ENCODE measurements at regions not wholly inside any gene's neighbourhood (a gene's known extent, or its start where the extent isn't known, plus 50 kb on each side); places are given as distances from the start of the nearest gene placed in this dataset.

DNA sequence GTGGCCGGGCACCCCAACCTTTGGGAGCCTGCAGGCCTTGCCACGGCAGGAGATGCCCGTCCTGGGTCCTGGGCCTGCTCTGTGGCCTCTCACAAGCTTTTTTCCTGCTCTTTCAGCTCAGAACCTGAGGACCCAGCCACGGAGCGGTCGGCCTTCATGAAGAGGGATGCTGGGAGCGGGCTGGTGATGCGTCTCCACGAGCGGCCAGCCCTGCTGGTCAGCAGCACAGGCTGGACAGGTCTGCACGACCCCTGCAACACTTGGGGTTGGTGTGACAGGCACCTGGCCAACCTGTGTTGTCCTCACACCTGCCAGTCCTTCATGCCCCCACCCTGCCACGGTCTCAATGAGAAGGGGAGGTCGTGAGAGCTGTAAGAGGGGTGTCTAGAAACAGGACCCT lies 170.0 kb downstream of the ADRA2C start:
- no peak for TF ChIP-seq EP300 (conservative IDR thresholded peaks at IDR 0.05; ENCODE audit: poor library complexity, severe bottlenecking)
- TF ChIP-seq POLR2AphosphoS5 (IDR thresholded peaks at IDR 0.05), result no peak
- TF ChIP-seq, protein P1, sequence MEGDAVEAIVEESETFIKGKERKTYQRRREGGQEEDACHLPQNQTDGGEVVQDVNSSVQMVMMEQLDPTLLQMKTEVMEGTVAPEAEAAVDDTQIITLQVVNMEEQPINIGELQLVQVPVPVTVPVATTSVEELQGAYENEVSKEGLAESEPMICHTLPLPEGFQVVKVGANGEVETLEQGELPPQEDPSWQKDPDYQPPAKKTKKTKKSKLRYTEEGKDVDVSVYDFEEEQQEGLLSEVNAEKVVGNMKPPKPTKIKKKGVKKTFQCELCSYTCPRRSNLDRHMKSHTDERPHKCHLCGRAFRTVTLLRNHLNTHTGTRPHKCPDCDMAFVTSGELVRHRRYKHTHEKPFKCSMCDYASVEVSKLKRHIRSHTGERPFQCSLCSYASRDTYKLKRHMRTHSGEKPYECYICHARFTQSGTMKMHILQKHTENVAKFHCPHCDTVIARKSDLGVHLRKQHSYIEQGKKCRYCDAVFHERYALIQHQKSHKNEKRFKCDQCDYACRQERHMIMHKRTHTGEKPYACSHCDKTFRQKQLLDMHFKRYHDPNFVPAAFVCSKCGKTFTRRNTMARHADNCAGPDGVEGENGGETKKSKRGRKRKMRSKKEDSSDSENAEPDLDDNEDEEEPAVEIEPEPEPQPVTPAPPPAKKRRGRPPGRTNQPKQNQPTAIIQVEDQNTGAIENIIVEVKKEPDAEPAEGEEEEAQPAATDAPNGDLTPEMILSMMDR (IDR thresholded peaks at IDR 0.05; ENCODE audit: poor library complexity, severe bottlenecking), result no peak
- TF ChIP-seq, protein P2, sequence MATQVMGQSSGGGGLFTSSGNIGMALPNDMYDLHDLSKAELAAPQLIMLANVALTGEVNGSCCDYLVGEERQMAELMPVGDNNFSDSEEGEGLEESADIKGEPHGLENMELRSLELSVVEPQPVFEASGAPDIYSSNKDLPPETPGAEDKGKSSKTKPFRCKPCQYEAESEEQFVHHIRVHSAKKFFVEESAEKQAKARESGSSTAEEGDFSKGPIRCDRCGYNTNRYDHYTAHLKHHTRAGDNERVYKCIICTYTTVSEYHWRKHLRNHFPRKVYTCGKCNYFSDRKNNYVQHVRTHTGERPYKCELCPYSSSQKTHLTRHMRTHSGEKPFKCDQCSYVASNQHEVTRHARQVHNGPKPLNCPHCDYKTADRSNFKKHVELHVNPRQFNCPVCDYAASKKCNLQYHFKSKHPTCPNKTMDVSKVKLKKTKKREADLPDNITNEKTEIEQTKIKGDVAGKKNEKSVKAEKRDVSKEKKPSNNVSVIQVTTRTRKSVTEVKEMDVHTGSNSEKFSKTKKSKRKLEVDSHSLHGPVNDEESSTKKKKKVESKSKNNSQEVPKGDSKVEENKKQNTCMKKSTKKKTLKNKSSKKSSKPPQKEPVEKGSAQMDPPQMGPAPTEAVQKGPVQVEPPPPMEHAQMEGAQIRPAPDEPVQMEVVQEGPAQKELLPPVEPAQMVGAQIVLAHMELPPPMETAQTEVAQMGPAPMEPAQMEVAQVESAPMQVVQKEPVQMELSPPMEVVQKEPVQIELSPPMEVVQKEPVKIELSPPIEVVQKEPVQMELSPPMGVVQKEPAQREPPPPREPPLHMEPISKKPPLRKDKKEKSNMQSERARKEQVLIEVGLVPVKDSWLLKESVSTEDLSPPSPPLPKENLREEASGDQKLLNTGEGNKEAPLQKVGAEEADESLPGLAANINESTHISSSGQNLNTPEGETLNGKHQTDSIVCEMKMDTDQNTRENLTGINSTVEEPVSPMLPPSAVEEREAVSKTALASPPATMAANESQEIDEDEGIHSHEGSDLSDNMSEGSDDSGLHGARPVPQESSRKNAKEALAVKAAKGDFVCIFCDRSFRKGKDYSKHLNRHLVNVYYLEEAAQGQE (IDR thresholded peaks at IDR 0.05; ENCODE audit: borderline replicate concordance), result no peak
- TF ChIP-seq TAF1 (IDR thresholded peaks at IDR 0.05; ENCODE audit: low read depth), result no peak
- no peak for TF ChIP-seq EZH2 (IDR thresholded peaks at IDR 0.05; ENCODE audit: borderline replicate concordance, insufficient read depth, low read length, poor library complexity, severe bottlenecking)
- no peak for TF ChIP-seq RAD21 (conservative IDR thresholded peaks at IDR 0.05)
- TF ChIP-seq MXI1 (conservative IDR thresholded peaks at IDR 0.05; ENCODE audit: poor library complexity, severe bottlenecking), result no peak
